Activated CD4-positive, alpha-beta T cell treated with anti-CD3 and anti-CD28 coated beads for 36 hours (primary cell): ENCODE measurements at regions not wholly inside any gene's neighbourhood (a gene's known extent, or its start where the extent isn't known, plus 50 kb on each side); places are given as distances from the start of the nearest gene placed in this dataset.
"Not testable (repeated sequence)": the region's sequence is repeated elsewhere in the genome, so short reads cannot be mapped to it uniquely, and the experiment has no call there.

Source experiments
- ATAC-seq: fragments of 200-7000 bp; cut with Tn5 transposase; one replicate; pipeline ENCODE4 v1.10.0; 2021; ENCODE audit warnings: mild to moderate bottlenecking, moderate library complexity
- CTCF ChIA-PET: fragments of 350-600 bp; sonication (Branson Sonifier 250); formaldehyde crosslinking; loops from one replicate; lab custom pipeline; 2021; ENCODE audit warnings: antibody characterized with exemption; lab: Charles Lee
- POLR2A ChIA-PET: fragments of 350-600 bp; sonication (Branson Sonifier 250); formaldehyde crosslinking; loops from one replicate; lab custom pipeline; 2021; ENCODE audit warnings: antibody characterized with exemption, inconsistent platforms; lab: Charles Lee
- DNase-seq: peaks from one replicate; pipeline ENCODE4 v3.0.0-alpha.2; 2020
- H3K27ac Mint-ChIP-seq: one replicate; pipeline ENCODE4 v1.8.0; 2021; ENCODE audit warnings: mixed read lengths
- H3K27me3 Mint-ChIP-seq: one replicate; pipeline ENCODE4 v1.8.0; 2021; ENCODE audit warnings: mixed read lengths
- H3K36me3 Mint-ChIP-seq: one replicate; pipeline ENCODE4 v1.8.0; 2021; ENCODE audit warnings: low read depth, mixed read lengths
- H3K4me1 Mint-ChIP-seq: one replicate; pipeline ENCODE4 v1.8.0; 2021; ENCODE audit warnings: mixed read lengths
- H3K4me3 Mint-ChIP-seq: one replicate; pipeline ENCODE4 v1.8.0; 2021; ENCODE audit warnings: mild to moderate bottlenecking, moderate library complexity, mixed read lengths
- H3K9me3 Mint-ChIP-seq: one replicate; pipeline ENCODE4 v1.8.0; 2021; ENCODE audit warnings: low read depth, mixed read lengths
- intact Hi-C, 2 experiments: fragments of 100-400 bp; cut with DNase I in 1 of 2; cut with micrococcal nuclease in 1 of 2; formaldehyde crosslinking; loops; one replicate each; pipeline versions ENCODE4 v1.14.2 to v1.15.1; 2022 to 2024; cut with DNase I, micrococcal nuclease

GRCh38 chr2:61758159-61758558, 95.7 kb downstream of the FAM161A start:
- peaks cover 2% of the 10 kb centered on the region for H3K9me3 Mint-ChIP-seq
- H3K27ac Mint-ChIP-seq: no peak overlapping the region
- ChIA-PET POLR2A (no interaction called here), CTCF (no interaction called here)
- DNase-seq: no peak
- ATAC-seq: no peak
- no peaks in the 10 kb centered on the region for H3K27me3 Mint-ChIP-seq
- intact Hi-C loops: no loop called here
- no peaks in the 10 kb centered on the region for H3K36me3 Mint-ChIP-seq
- no peak overlapping the region for H3K4me3 Mint-ChIP-seq
- H3K4me1 Mint-ChIP-seq: peaks cover 24% of the 10 kb centered on the region

- Mint-ChIP-seq H3K36me3 (no peaks in the 10 kb centered on the region), H3K27ac (no peak overlapping the region), H3K9me3 (peaks cover 2% of the 10 kb centered on the region), H3K27me3 (no peaks in the 10 kb centered on the region), H3K4me3 (no peak overlapping the region), H3K4me1 (peaks cover 7% of the 10 kb centered on the region)
- CTCF ChIA-PET: interaction anchor here (0.6 kb wide), 1 partner anchor 646 kb away, joined by 3 read pairs; no protein-coding TSS in a partner anchor
- intact Hi-C loops: loop anchor here in 1 of 2 experiments (2.0 kb wide), 1 partner anchor 21 kb away; no protein-coding TSS in a partner anchor
- ATAC-seq: no peak
- DNase-seq: no peak
- POLR2A ChIA-PET: no interaction called here
Observed at GRCh38 chr2:61753512-61753911, 100.3 kb downstream of the FAM161A start.

GRCh38 chr2:61750624-61751023, 103.2 kb downstream of the FAM161A start:
- POLR2A ChIA-PET: no interaction called here
- DNase-seq (no peak), ATAC-seq (no peak)
- H3K27ac Mint-ChIP-seq: no peak overlapping the region
- H3K27me3 Mint-ChIP-seq: no peaks in the 10 kb centered on the region
- intact Hi-C loops: no loop called here
- CTCF ChIA-PET: interaction anchor here (0.6 to 0.7 kb wide), 3 partner anchors 48 to 543 kb away, joined by 3 read pairs; no protein-coding TSS in a partner anchor
- no peak overlapping the region for H3K4me3 Mint-ChIP-seq
- peaks cover 3% of the 10 kb centered on the region for H3K4me1 Mint-ChIP-seq
- no peaks in the 10 kb centered on the region for H3K36me3 Mint-ChIP-seq
- H3K9me3 Mint-ChIP-seq: peaks cover under 1% of the 10 kb centered on the region

- ATAC-seq (no peak), DNase-seq (no peak)
- Mint-ChIP-seq H3K36me3 (no peaks in the 10 kb centered on the region), H3K4me1 (no peaks in the 10 kb centered on the region), H3K27me3 (no peaks in the 10 kb centered on the region), H3K9me3 (no peaks in the 10 kb centered on the region), H3K4me3 (no peak overlapping the region), H3K27ac (no peak overlapping the region)
- CTCF ChIA-PET: interaction anchor here (1.0 kb wide), 1 partner anchor 317 kb away, joined by 3 read pairs; no protein-coding TSS in a partner anchor
- intact Hi-C loops: no loop called here
- POLR2A ChIA-PET: no interaction called here
Observed at GRCh38 chr2:61742955-61743354, 110.9 kb downstream of the FAM161A start.

- Mint-ChIP-seq H3K4me3 (no peak overlapping the region), H3K36me3 (no peaks in the 10 kb centered on the region), H3K9me3 (no peaks in the 10 kb centered on the region), H3K27ac (no peak overlapping the region), H3K27me3 (no peaks in the 10 kb centered on the region), H3K4me1 (no peaks in the 10 kb centered on the region)
- ChIA-PET CTCF (no interaction called here), POLR2A (no interaction called here)
- no peak for DNase-seq
- ATAC-seq: no peak
- intact Hi-C loops: no loop called here
Observed at GRCh38 chr2:61737841-61738240, 116.0 kb downstream of the FAM161A start.

GRCh38 chr2:61736953-61737352, 116.9 kb downstream of the FAM161A start:
- ChIA-PET CTCF (no interaction called here), POLR2A (no interaction called here)
- Mint-ChIP-seq H3K27me3 (no peaks in the 10 kb centered on the region), H3K9me3 (no peaks in the 10 kb centered on the region), H3K4me1 (no peaks in the 10 kb centered on the region), H3K4me3 (no peak overlapping the region), H3K27ac (no peak overlapping the region), H3K36me3 (no peaks in the 10 kb centered on the region)
- ATAC-seq (no peak), DNase-seq (no peak)
- intact Hi-C loops: no loop called here

- Mint-ChIP-seq H3K4me3 (no peak overlapping the region), H3K4me1 (no peaks in the 10 kb centered on the region), H3K36me3 (no peaks in the 10 kb centered on the region), H3K27ac (no peak overlapping the region), H3K27me3 (no peaks in the 10 kb centered on the region), H3K9me3 (no peaks in the 10 kb centered on the region)
- intact Hi-C loops: no loop called here
- ChIA-PET CTCF (interaction anchor here (0.7 kb wide), 1 partner anchor 9 kb away, joined by 3 read pairs; no protein-coding TSS in a partner anchor), POLR2A (no interaction called here)
- no peak for DNase-seq
- no peak for ATAC-seq
Observed at GRCh38 chr2:61733563-61733962, 120.3 kb downstream of the FAM161A start.

GRCh38 chr2:61732787-61733186, 121.1 kb downstream of the FAM161A start:
- CTCF ChIA-PET: interaction anchor here (0.7 kb wide), 2 partner anchors 8 to 547 kb away, joined by 3 read pairs; no protein-coding TSS in a partner anchor
- H3K9me3 Mint-ChIP-seq: no peaks in the 10 kb centered on the region
- no peak overlapping the region for H3K4me3 Mint-ChIP-seq
- no peaks in the 10 kb centered on the region for H3K27me3 Mint-ChIP-seq
- DNase-seq: no peak
- H3K36me3 Mint-ChIP-seq: no peaks in the 10 kb centered on the region
- intact Hi-C loops: no loop called here
- H3K27ac Mint-ChIP-seq: no peak overlapping the region
- POLR2A ChIA-PET: no interaction called here
- peaks cover 1% of the 10 kb centered on the region for H3K4me1 Mint-ChIP-seq
- no peak for ATAC-seq

GRCh38 chr2:61727746-61728145, 126.1 kb downstream of the FAM161A start:
- Mint-ChIP-seq H3K27me3 (peaks cover 1% of the 10 kb centered on the region), H3K27ac (no peak overlapping the region), H3K4me3 (no peak overlapping the region), H3K9me3 (peaks cover 11% of the 10 kb centered on the region), H3K4me1 (peaks cover 10% of the 10 kb centered on the region), H3K36me3 (no peaks in the 10 kb centered on the region)
- ChIA-PET POLR2A (no interaction called here), CTCF (interaction anchor here (0.5 to 1.0 kb wide), 3 partner anchors 43 to 275 kb away, joined by 3 to 4 read pairs (median 3); no protein-coding TSS in a partner anchor)
- DNase-seq (no peak), ATAC-seq (peak; percentile 64)
- intact Hi-C loops: no loop called here

GRCh38 chr2:61726456-61727209, 127.2 kb downstream of the FAM161A start:
- intact Hi-C loops: no loop called here
- peaks cover 11% of the 10 kb centered on the region for H3K9me3 Mint-ChIP-seq
- H3K27ac Mint-ChIP-seq: no peak overlapping the region
- peaks cover 10% of the 10 kb centered on the region for H3K4me1 Mint-ChIP-seq
- DNase-seq (peak; percentile 21), ATAC-seq (no peak)
- peaks cover 1% of the 10 kb centered on the region for H3K27me3 Mint-ChIP-seq
- CTCF ChIA-PET: interaction anchor here (0.6 to 1.0 kb wide), 2 partner anchors 44 to 159 kb away, joined by 3 read pairs; no protein-coding TSS in a partner anchor
- POLR2A ChIA-PET: no interaction called here
- H3K36me3 Mint-ChIP-seq: no peaks in the 10 kb centered on the region
- H3K4me3 Mint-ChIP-seq: no peak overlapping the region

GRCh38 chr2:61723364-61723763, 130.5 kb downstream of the FAM161A start:
- POLR2A ChIA-PET, H3K27ac Mint-ChIP-seq: not testable (repeated sequence)
- peaks cover 11% of the 10 kb centered on the region for H3K9me3 Mint-ChIP-seq

GRCh38 chr2:61722800-61723199, 131.1 kb downstream of the FAM161A start:
- no peaks in the 10 kb centered on the region for H3K36me3 Mint-ChIP-seq
- H3K4me1 Mint-ChIP-seq: peaks cover 9% of the 10 kb centered on the region
- ATAC-seq (no peak), DNase-seq (no peak)
- H3K27me3 Mint-ChIP-seq: peaks cover 4% of the 10 kb centered on the region
- CTCF ChIA-PET: interaction anchor here (0.6 kb wide), 1 partner anchor 637 kb away, joined by 3 read pairs; no protein-coding TSS in a partner anchor
- POLR2A ChIA-PET: no interaction called here
- H3K27ac Mint-ChIP-seq: no peak overlapping the region
- no peak overlapping the region for H3K4me3 Mint-ChIP-seq
- intact Hi-C loops: no loop called here
- H3K9me3 Mint-ChIP-seq: peaks cover 11% of the 10 kb centered on the region

More at GRCh38 chr2:61723364-61723763, 130.5 kb downstream of the FAM161A start:
- H3K4me3 Mint-ChIP-seq, ATAC-seq, intact Hi-C loops, H3K27me3 Mint-ChIP-seq, H3K36me3 Mint-ChIP-seq, DNase-seq, H3K4me1 Mint-ChIP-seq: not testable (repeated sequence)
- CTCF ChIA-PET: interaction anchor here (0.6 kb wide), 1 partner anchor 1781 kb away, joined by 3 read pairs; no protein-coding TSS in a partner anchor
